Astrocyte (in vitro differentiated cells and primary cell): ENCODE measurements at regions not wholly inside any gene's neighbourhood (a gene's known extent, or its start where the extent isn't known, plus 50 kb on each side); places are given as distances from the start of the nearest gene placed in this dataset.

Source experiments
- DNase-seq: peaks from one replicate; pipeline ENCODE4 v3.0.0-alpha.2; 2010; ENCODE audit warnings: low read depth
- FAIRE-seq: peaks from 2 replicates; lab custom pipeline; 2011; peaks lifted over from hg19 to GRCh38; lab: Jason Lieb, UNC
- H2AFZ ChIP-seq: 2 replicates; pipeline ENCODE4 v1.6.0; 2012; ENCODE audit warnings: low read depth, low read length, inconsistent platforms
- H3K27ac ChIP-seq: 2 replicates; pipeline ENCODE4 v1.5.1; 2011; ENCODE audit warnings: low read depth, low read length, inconsistent platforms
- H3K27me3 ChIP-seq: 2 replicates; pipeline ENCODE4 v1.6.0; 2011; ENCODE audit warnings: low read length, inconsistent platforms; ENCODE audit not compliant: insufficient read depth
- H3K36me3 ChIP-seq: 2 replicates; pipeline ENCODE4 v1.5.1; 2011; ENCODE audit warnings: low read length, inconsistent platforms; ENCODE audit not compliant: insufficient read depth
- H3K4me1 ChIP-seq: 2 replicates; pipeline ENCODE4 v1.5.1; 2011; ENCODE audit warnings: low read length, inconsistent platforms; ENCODE audit not compliant: insufficient read depth
- H3K4me2 ChIP-seq: 2 replicates; pipeline ENCODE4 v1.6.0; 2012; ENCODE audit warnings: low read length, inconsistent platforms
- H3K4me3 ChIP-seq: 2 replicates; pipeline ENCODE4 v1.5.1; 2011; ENCODE audit warnings: low read depth, mild to moderate bottlenecking, low read length, inconsistent platforms; ENCODE audit not compliant: insufficient read depth
- H3K79me2 ChIP-seq: 2 replicates; pipeline ENCODE4 v1.6.0; 2012; ENCODE audit warnings: mild to moderate bottlenecking, low read length, inconsistent platforms; ENCODE audit not compliant: insufficient read depth
- H3K9ac ChIP-seq: 2 replicates; pipeline ENCODE4 v1.6.0; 2012; ENCODE audit warnings: mild to moderate bottlenecking, low read length, inconsistent platforms
- H3K9me3 ChIP-seq: 2 replicates; pipeline ENCODE4 v1.5.1; 2012; ENCODE audit warnings: low read depth, mild to moderate bottlenecking, low read length, inconsistent platforms; ENCODE audit not compliant: insufficient read depth
- H4K20me1 ChIP-seq: 2 replicates; pipeline ENCODE4 v1.6.0; 2012; ENCODE audit warnings: low read length, inconsistent platforms; ENCODE audit not compliant: insufficient read depth
- H3K27ac Mint-ChIP-seq: one replicate; pipeline ENCODE4 v1.8.0; 2021; ENCODE audit warnings: mild to moderate bottlenecking, mixed read lengths; ENCODE audit not compliant: unreplicated experiment
- H3K27me3 Mint-ChIP-seq: one replicate; pipeline ENCODE4 v1.8.0; 2021; ENCODE audit warnings: low read depth, mixed read lengths; ENCODE audit not compliant: unreplicated experiment
- H3K36me3 Mint-ChIP-seq: one replicate; pipeline ENCODE4 v1.8.0; 2021; ENCODE audit warnings: low read depth, mixed read lengths; ENCODE audit not compliant: unreplicated experiment
- H3K4me1 Mint-ChIP-seq: one replicate; pipeline ENCODE4 v1.8.0; 2021; ENCODE audit warnings: low read depth, mixed read lengths; ENCODE audit not compliant: unreplicated experiment
- H3K4me3 Mint-ChIP-seq: one replicate; pipeline ENCODE4 v1.8.0; 2021; ENCODE audit warnings: mild to moderate bottlenecking, moderate library complexity, mixed read lengths; ENCODE audit not compliant: unreplicated experiment
- H3K9me3 Mint-ChIP-seq: one replicate; pipeline ENCODE4 v1.8.0; 2021; ENCODE audit warnings: mild to moderate bottlenecking, mixed read lengths; ENCODE audit not compliant: unreplicated experiment
- CTCF ChIP-seq: IDR thresholded peaks from 2 replicates; pipeline ENCODE4 v1.5.1; 2011; ENCODE audit warnings: low read depth, mild to moderate bottlenecking, inconsistent platforms, low read length, moderate library complexity; ENCODE audit not compliant: insufficient read depth
- EZH2 ChIP-seq: IDR thresholded peaks from 2 replicates; pipeline ENCODE4 v1.6.1; 2012; ENCODE audit warnings: mild to moderate bottlenecking, low read length, inconsistent platforms; ENCODE audit not compliant: insufficient read depth

GRCh38 chr3:106034313-106034712, 165.5 kb upstream of the CBLB start:
- no peak overlapping the region for H3K4me2 ChIP-seq
- Mint-ChIP-seq H3K36me3 (no peaks in the 10 kb centered on the region), H3K4me3 (no peak overlapping the region), H3K27me3 (peaks cover 4% of the 10 kb centered on the region), H3K9me3 (peaks cover under 1% of the 10 kb centered on the region), H3K27ac (no peak overlapping the region), H3K4me1 (peaks cover 3% of the 10 kb centered on the region)
- no peaks in the 10 kb centered on the region for H3K79me2 ChIP-seq
- H3K4me3 ChIP-seq = no peak overlapping the region
- FAIRE-seq (no peak), DNase-seq (peak; percentile 8)
- no peak overlapping the region for H2AFZ ChIP-seq
- H3K9ac ChIP-seq = no peak overlapping the region
- TF ChIP-seq CTCF = no peak
- TF ChIP-seq EZH2 = no peak
- no peaks in the 10 kb centered on the region for H3K36me3 ChIP-seq
- no peaks in the 10 kb centered on the region for H3K4me1 ChIP-seq
- no peak overlapping the region for H3K27ac ChIP-seq
- no peaks in the 10 kb centered on the region for H4K20me1 ChIP-seq
- no peaks in the 10 kb centered on the region for H3K27me3 ChIP-seq
- H3K9me3 ChIP-seq = no peaks in the 10 kb centered on the region

- DNase-seq (no peak), FAIRE-seq (no peak)
- H3K4me1 Mint-ChIP-seq = peaks cover 3% of the 10 kb centered on the region
- Histone ChIP-seq H4K20me1 (no peaks in the 10 kb centered on the region), H3K79me2 (no peaks in the 10 kb centered on the region), H3K27ac (no peak overlapping the region), H3K27me3 (no peaks in the 10 kb centered on the region), H2AFZ (no peak overlapping the region), H3K4me2 (no peak overlapping the region), H3K36me3 (no peaks in the 10 kb centered on the region), H3K4me3 (no peak overlapping the region), H3K9me3 (no peaks in the 10 kb centered on the region), H3K4me1 (no peaks in the 10 kb centered on the region), H3K9ac (no peak overlapping the region)
- no peaks in the 10 kb centered on the region for H3K36me3 Mint-ChIP-seq
- TF ChIP-seq EZH2 (no peak), CTCF (no peak)
- no peak overlapping the region for H3K4me3 Mint-ChIP-seq
- peaks cover 2% of the 10 kb centered on the region for H3K9me3 Mint-ChIP-seq
- peaks cover 4% of the 10 kb centered on the region for H3K27me3 Mint-ChIP-seq
- H3K27ac Mint-ChIP-seq = no peak overlapping the region
Observed at GRCh38 chr3:106035619-106036018, 166.8 kb upstream of the CBLB start.

- Histone ChIP-seq H3K27ac (no peak overlapping the region), H3K79me2 (no peaks in the 10 kb centered on the region), H3K4me1 (no peaks in the 10 kb centered on the region), H3K9ac (no peak overlapping the region), H3K36me3 (no peaks in the 10 kb centered on the region), H3K27me3 (no peaks in the 10 kb centered on the region), H3K4me2 (no peak overlapping the region), H3K9me3 (no peaks in the 10 kb centered on the region), H4K20me1 (no peaks in the 10 kb centered on the region), H3K4me3 (no peak overlapping the region), H2AFZ (no peak overlapping the region)
- Mint-ChIP-seq H3K27me3 (peaks cover 4% of the 10 kb centered on the region), H3K27ac (no peak overlapping the region), H3K36me3 (no peaks in the 10 kb centered on the region), H3K4me3 (no peak overlapping the region), H3K9me3 (peaks cover 2% of the 10 kb centered on the region), H3K4me1 (no peaks in the 10 kb centered on the region)
- DNase-seq = no peak
- TF ChIP-seq EZH2 = no peak
- no peak for TF ChIP-seq CTCF
- no peak for FAIRE-seq
Observed at GRCh38 chr3:106036696-106037095, 167.9 kb upstream of the CBLB start.
